Common myeloid progenitor, CD34-positive (primary cell): ENCODE measurements at regions not wholly inside any gene's neighbourhood (a gene's known extent, or its start where the extent isn't known, plus 50 kb on each side); places are given as distances from the start of the nearest gene placed in this dataset.

Source experiments
- CTCF ChIA-PET: fragments of 350-600 bp; sonication (Branson Sonifier 250); formaldehyde crosslinking; loops from one replicate; lab custom pipeline; 2021; ENCODE audit warnings: antibody characterized with exemption; lab: Charles Lee
- POLR2A ChIA-PET: fragments of 350-600 bp; sonication (Branson Sonifier 250); formaldehyde crosslinking; loops from one replicate; lab custom pipeline; 2021; ENCODE audit warnings: antibody characterized with exemption; lab: Charles Lee
- DNase-seq, 3 donors: peaks; one replicate each; pipeline versions ENCODE4 v3.0.0 to v3.0.0-alpha.2; 2013
- H3K27ac ChIP-seq, 2 experiments: 1 replicate in 1 of 2; 2 replicates in 1 of 2; pipeline ENCODE4 v1.7.0; 2013; ENCODE audit warnings: inconsistent platforms in 2 of 2, low read length in 2 of 2, mild to moderate bottlenecking in 2 of 2, low read depth in 1 of 2, moderate library complexity in 1 of 2; ENCODE audit not compliant: severe bottlenecking in 2 of 2, insufficient read depth in 1 of 2, poor library complexity in 1 of 2
- H3K27me3 ChIP-seq, 5 experiments: replicated peaks in 2 of 5; 1 replicate in 3 of 5; 2 replicates in 2 of 5; pipeline versions ENCODE4 v1.6.1 to v1.7.0; 2013; ENCODE audit warnings: low read length in 4 of 5, mild to moderate bottlenecking in 2 of 5, moderate library complexity in 2 of 5, inconsistent platforms in 1 of 5; ENCODE audit not compliant: insufficient read depth in 5 of 5, control insufficient read depth in 4 of 5
- H3K36me3 ChIP-seq, 4 experiments: 1 replicate in 2 of 4; 2 replicates in 2 of 4; pipeline versions ENCODE4 v1.6.1 to v1.7.0; 2013; ENCODE audit warnings: low read length in 3 of 4, control low read depth in 1 of 4, mild to moderate bottlenecking in 1 of 4; ENCODE audit not compliant: control insufficient read depth in 4 of 4, insufficient read depth in 4 of 4
- H3K4me1 ChIP-seq, 4 experiments: 1 replicate in 3 of 4; 2 replicates in 1 of 4; pipeline versions ENCODE4 v1.6.1 to v1.7.1; 2013; ENCODE audit warnings: low read length in 3 of 4, mild to moderate bottlenecking in 3 of 4, control low read depth in 1 of 4, inconsistent platforms in 1 of 4, moderate library complexity in 1 of 4; ENCODE audit not compliant: control insufficient read depth in 4 of 4, insufficient read depth in 4 of 4; ENCODE audit errors: control extremely low read depth in 1 of 4
- H3K4me3 ChIP-seq, 7 experiments: 1 replicate in 4 of 7; 2 replicates in 3 of 7; pipeline versions ENCODE4 v1.5.1 to v1.7.0; 2013; ENCODE audit warnings: mild to moderate bottlenecking in 7 of 7, low read length in 6 of 7, moderate library complexity in 6 of 7, inconsistent platforms in 2 of 7, low read depth in 2 of 7, control low read depth in 1 of 7; ENCODE audit not compliant: insufficient read depth in 4 of 7, control insufficient read depth in 1 of 7; ENCODE audit errors: extremely low read depth in 1 of 7
- H3K9me3 ChIP-seq, 5 experiments: 1 replicate in 4 of 5; 2 replicates in 1 of 5; pipeline versions ENCODE4 v1.6.1 to v1.7.1; 2013; ENCODE audit warnings: low read length in 4 of 5, mild to moderate bottlenecking in 2 of 5, inconsistent platforms in 1 of 5, low read depth in 1 of 5, moderate library complexity in 1 of 5; ENCODE audit not compliant: control insufficient read depth in 4 of 5, insufficient read depth in 2 of 5; ENCODE audit errors: control extremely low read depth in 1 of 5
- WGBS: methylation state at CpG from one replicate; pipeline ENCODE4 v1.1.5; 2013; ENCODE audit not compliant: insufficient coverage; 5-methylcytosine and 5-hydroxymethylcytosine counted together

- ChIA-PET CTCF (interaction anchor here (0.7 to 1.4 kb wide), 3 partner anchors 25 to 248 kb away, joined by 3 to 4 read pairs (median 3); no protein-coding TSS in a partner anchor), POLR2A (no interaction called here)
- Histone ChIP-seq H3K27me3 (no peaks in the 10 kb centered on the region), H3K27ac (no peak overlapping the region), H3K9me3 (peaks cover 0 to 6% (median 0%) of the 10 kb centered on the region in 5 experiments), H3K4me1 (peaks cover 0 to 40% (median 35%) of the 10 kb centered on the region in 4 experiments), H3K4me3 (no peak overlapping the region), H3K36me3 (no peaks in the 10 kb centered on the region)
- WGBS = 94% methylated on average over 2 of the region's 2 CpGs
- no peak for DNase-seq
Observed at GRCh38 chr10:78947733-78948132, 121.0 kb upstream of the ZMIZ1 start.

- CTCF ChIA-PET = interaction anchor here (0.9 kb wide), 1 partner anchor 11 kb away, joined by 3 read pairs; no protein-coding TSS in a partner anchor
Observed at GRCh38 chr10:78948621-78949030, 120.1 kb upstream of the ZMIZ1 start.

GRCh38 chr10:78950656-78951587 lies 117.8 kb upstream of the ZMIZ1 start:
- Histone ChIP-seq H3K4me3 (no peak overlapping the region), H3K4me1 (peaks cover 0 to 53% (median 35%) of the 10 kb centered on the region in 4 experiments), H3K9me3 (no peaks in the 10 kb centered on the region), H3K27me3 (no peaks in the 10 kb centered on the region), H3K27ac (no peak overlapping the region), H3K36me3 (no peaks in the 10 kb centered on the region)
- 95% methylated on average over 17 of the region's 19 CpGs for WGBS
- no peak for DNase-seq
- ChIA-PET POLR2A (no interaction called here), CTCF (no interaction called here)

More at GRCh38 chr10:78948621-78949030, 120.1 kb upstream of the ZMIZ1 start:
- Histone ChIP-seq H3K27ac (no peak overlapping the region), H3K4me1 (peaks cover 0 to 49% (median 43%) of the 10 kb centered on the region in 4 experiments), H3K4me3 (no peak overlapping the region), H3K36me3 (no peaks in the 10 kb centered on the region), H3K9me3 (no peaks in the 10 kb centered on the region), H3K27me3 (no peaks in the 10 kb centered on the region)
- WGBS = 98% methylated on average over 6 of the region's 6 CpGs
- POLR2A ChIA-PET = no interaction called here
- DNase-seq = no peak

- H3K36me3 ChIP-seq = no peaks in the 10 kb centered on the region
- H3K4me1 ChIP-seq = peaks cover 0 to 54% (median 34%) of the 10 kb centered on the region in 4 experiments
- 57% methylated on average over 1 of the region's 4 CpGs for WGBS
- no peak overlapping the region for H3K27ac ChIP-seq
- no peaks in the 10 kb centered on the region for H3K9me3 ChIP-seq
- peak in 1 of 3 donors; percentile 35 for DNase-seq
- H3K27me3 ChIP-seq = no peaks in the 10 kb centered on the region
- no peak overlapping the region for H3K4me3 ChIP-seq
- ChIA-PET CTCF (interaction anchor here (0.7 to 1.9 kb wide), 5 partner anchors 9 to 141 kb away, joined by 3 to 12 read pairs (median 3); no protein-coding TSS in a partner anchor), POLR2A (interaction anchor here (1.1 kb wide), 1 partner anchor 100 kb away, joined by 3 read pairs; no protein-coding TSS in a partner anchor)
Observed at GRCh38 chr10:78952030-78952429, 116.7 kb upstream of the ZMIZ1 start.

GRCh38 chr10:78952686-78953085 lies 116.1 kb upstream of the ZMIZ1 start:
- Histone ChIP-seq H3K4me1 (peaks cover 0 to 54% (median 34%) of the 10 kb centered on the region in 4 experiments), H3K4me3 (peak overlapping the region in 2 of 7 experiments; percentile 32 to 40), H3K36me3 (no peaks in the 10 kb centered on the region), H3K9me3 (no peaks in the 10 kb centered on the region), H3K27me3 (no peaks in the 10 kb centered on the region), H3K27ac (no peak overlapping the region)
- ChIA-PET POLR2A (interaction anchor here (1.1 kb wide), 1 partner anchor 99 kb away, joined by 3 read pairs; no protein-coding TSS in a partner anchor), CTCF (interaction anchor here (0.7 to 1.9 kb wide), 13 partner anchors 9 to 243 kb away, joined by 3 to 12 read pairs (median 3); no protein-coding TSS in a partner anchor)
- DNase-seq = no peak
- 4% methylated on average over 4 of the region's 6 CpGs for WGBS

GRCh38 chr10:78953113-78953798 lies 115.5 kb upstream of the ZMIZ1 start:
- DNase-seq = peak; percentile 52 to 91 (median 89)
- POLR2A ChIA-PET = interaction anchor here (1.1 kb wide), 2 partner anchors 11 to 99 kb away, joined by 3 read pairs; no protein-coding TSS in a partner anchor

More at GRCh38 chr10:78953113-78953798, 115.5 kb upstream of the ZMIZ1 start:
- CTCF ChIA-PET = interaction anchor here (0.9 to 1.9 kb wide), 12 partner anchors 8 to 242 kb away, joined by 3 to 12 read pairs (median 4); no protein-coding TSS in a partner anchor
- Histone ChIP-seq H3K4me1 (peaks cover 0 to 54% (median 34%) of the 10 kb centered on the region in 4 experiments), H3K9me3 (no peaks in the 10 kb centered on the region), H3K4me3 (peak overlapping the region in 2 of 7 experiments; percentile 32 to 40), H3K27ac (no peak overlapping the region), H3K27me3 (no peaks in the 10 kb centered on the region), H3K36me3 (no peaks in the 10 kb centered on the region)
- 2% methylated on average over 9 of the region's 11 CpGs for WGBS
